IMR-90 (cell line): ENCODE measurements at regions not wholly inside any gene's neighbourhood (a gene's known extent, or its start where the extent isn't known, plus 50 kb on each side); places are given as distances from the start of the nearest gene placed in this dataset.

Experiments used
- ATAC-seq: fragments of 200-7000 bp; cut with Tn5 transposase; 2 replicates; pipeline ENCODE4 v1.9.1; 2020; ENCODE audit warnings: low read depth, mild to moderate bottlenecking, moderate library complexity
- BruUV-seq: library from RNA; stranded (reverse); fragments of 400-500 nt; replicated peaks from 2 replicates; lab custom pipeline; 2021; lab: Mats Ljungman, UMichigan
- CTCF ChIA-PET: fragments of 300-600 bp; formaldehyde crosslinking; extraction: SDS; loops from one replicate; lab custom pipeline; 2021; ENCODE audit warnings: antibody characterized with exemption; lab: Yijun Ruan, JAX
- POLR2A ChIA-PET: fragments of 300-600 bp; sonication (Branson Sonifier 250); formaldehyde crosslinking; loops from one replicate; lab custom pipeline; 2022; ENCODE audit warnings: antibody characterized with exemption; ENCODE audit not compliant: unreplicated experiment; lab: Charles Lee
- DNase-seq: peaks from one replicate; pipeline ENCODE4 v3.0.0; 2013
- H2AFZ ChIP-seq: replicated peaks from 2 replicates; pipeline ENCODE3; 2013; ENCODE audit warnings: low read length, mild to moderate bottlenecking; ENCODE audit not compliant: poor library complexity
- H2AK5ac ChIP-seq: 2 replicates; pipeline ENCODE4 v1.6.1; 2013; ENCODE audit warnings: low read depth, low read length, inconsistent platforms
- H2AK9ac ChIP-seq: replicated peaks from 2 replicates; pipeline ENCODE3; 2013; ENCODE audit warnings: mild to moderate bottlenecking, low read depth, low read length, moderate library complexity; ENCODE audit not compliant: poor library complexity
- H2BK120ac ChIP-seq: 2 replicates; pipeline ENCODE4 v1.6.1; 2013; ENCODE audit warnings: low read depth, low read length, inconsistent platforms
- H2BK15ac ChIP-seq: 3 replicates; pipeline ENCODE4 v1.6.1; 2013; ENCODE audit warnings: low read depth, low read length, inconsistent platforms
- H2BK20ac ChIP-seq: 2 replicates; pipeline ENCODE4 v1.6.1; 2013; ENCODE audit warnings: low read depth, mild to moderate bottlenecking, inconsistent platforms, low read length, moderate library complexity
- H2BK5ac ChIP-seq: 2 replicates; pipeline ENCODE4 v1.6.1; 2013; ENCODE audit warnings: mild to moderate bottlenecking, low read depth, low read length, inconsistent platforms; ENCODE audit not compliant: poor library complexity, severe bottlenecking
- H3K14ac ChIP-seq: replicated peaks from 2 replicates; pipeline ENCODE4 v1.6.1; 2013; ENCODE audit warnings: low read depth, low read length, inconsistent platforms
- H3K18ac ChIP-seq: 2 replicates; pipeline ENCODE4 v1.6.1; 2013; ENCODE audit warnings: low read depth, low read length, control low read depth
- H3K23ac ChIP-seq: 2 replicates; pipeline ENCODE4 v1.6.1; 2013; ENCODE audit warnings: low read depth, low read length, inconsistent platforms
- H3K27ac ChIP-seq: 2 replicates; pipeline ENCODE4 v1.5.1; 2013; ENCODE audit warnings: mild to moderate bottlenecking, control low read depth, low read length; ENCODE audit not compliant: insufficient read depth
- H3K27me3 ChIP-seq: 2 replicates; pipeline ENCODE4 v1.6.1; 2013; ENCODE audit warnings: low read length; ENCODE audit not compliant: control insufficient read depth, insufficient read depth
- H3K36me3 ChIP-seq: 2 replicates; pipeline ENCODE4 v1.6.1; 2013; ENCODE audit warnings: low read length, mixed read lengths; ENCODE audit not compliant: control insufficient read depth, insufficient read depth
- H3K4ac ChIP-seq: 2 replicates; pipeline ENCODE4 v1.6.1; 2013; ENCODE audit warnings: low read depth, low read length, inconsistent platforms
- H3K4me1 ChIP-seq: 2 replicates; pipeline ENCODE4 v1.6.1; 2013; ENCODE audit warnings: low read length, mixed read lengths; ENCODE audit not compliant: control insufficient read depth, insufficient read depth
- H3K4me2 ChIP-seq: 2 replicates; pipeline ENCODE4 v1.6.1; 2013; ENCODE audit warnings: low read depth, mild to moderate bottlenecking, control low read depth, low read length, moderate library complexity
- H3K4me3 ChIP-seq: 2 replicates; pipeline ENCODE4 v1.5.1; 2013; ENCODE audit warnings: low read depth, mild to moderate bottlenecking, control low read depth, low read length, moderate library complexity; ENCODE audit not compliant: insufficient read depth
- H3K56ac ChIP-seq: 2 replicates; pipeline ENCODE4 v1.6.1; 2013; ENCODE audit warnings: low read length, inconsistent platforms; ENCODE audit not compliant: insufficient read depth; ENCODE audit errors: extremely low read depth
- H3K79me1 ChIP-seq, 2 experiments: 2 replicates each; pipeline ENCODE4 v1.6.1; 2013; ENCODE audit warnings: low read length in 2 of 2, inconsistent platforms in 1 of 2, low read depth in 1 of 2
- H3K9ac ChIP-seq: 2 replicates; pipeline ENCODE4 v1.6.1; 2013; ENCODE audit warnings: low read depth, low read length, control low read depth
- H3K9me1 ChIP-seq: 2 replicates; pipeline ENCODE4 v1.6.1; 2013; ENCODE audit warnings: low read length, inconsistent platforms; ENCODE audit not compliant: insufficient read depth
- H3K9me3 ChIP-seq: 2 replicates; pipeline ENCODE4 v1.6.1; 2013; ENCODE audit warnings: low read length; ENCODE audit not compliant: control insufficient read depth, insufficient read depth
- H4K20me1 ChIP-seq: 2 replicates; pipeline ENCODE4 v1.6.1; 2013; ENCODE audit warnings: low read length, inconsistent platforms; ENCODE audit not compliant: insufficient read depth
- H4K5ac ChIP-seq: 2 replicates; pipeline ENCODE4 v1.6.1; 2013; ENCODE audit warnings: mild to moderate bottlenecking, low read depth, low read length, control low read depth
- H4K8ac ChIP-seq, 2 experiments: 2 replicates each; pipeline ENCODE4 v1.6.1; 2013; ENCODE audit warnings: low read depth in 2 of 2, low read length in 2 of 2, control low read depth in 1 of 2, inconsistent platforms in 1 of 2
- H4K91ac ChIP-seq: 2 replicates; pipeline ENCODE4 v1.6.1; 2013; ENCODE audit warnings: low read depth, low read length, inconsistent platforms; ENCODE audit not compliant: insufficient read depth
- BHLHE40 ChIP-seq: fragments of 150-350 bp; IDR thresholded peaks from 2 replicates; pipeline ENCODE4 v1.6.1; 2016; ENCODE audit warnings: mild to moderate bottlenecking, low read depth, low read length
- CEBPB ChIP-seq: IDR thresholded peaks from 2 replicates; pipeline ENCODE4 v1.6.1; 2012; ENCODE audit warnings: low read depth, low read length, improper control_type of control experiment
- ELK1 ChIP-seq: fragments of 150-350 bp; IDR thresholded peaks from 2 replicates; pipeline ENCODE4 v1.6.1; 2016; ENCODE audit warnings: low read depth, mild to moderate bottlenecking, low read length, moderate library complexity, borderline replicate concordance
- FOS ChIP-seq: fragments of 150-350 bp; IDR thresholded peaks from 2 replicates; pipeline ENCODE4 v1.6.1; 2016; ENCODE audit warnings: low read depth, low read length
- MAFK ChIP-seq: IDR thresholded peaks from 2 replicates; pipeline ENCODE4 v1.6.1; 2012; ENCODE audit warnings: low read depth, low read length, improper control_type of control experiment
- MAZ ChIP-seq: IDR thresholded peaks from 2 replicates; pipeline ENCODE4 v1.6.1; 2012; ENCODE audit warnings: low read depth, mild to moderate bottlenecking, low read length, improper control_type of control experiment, moderate library complexity, borderline replicate concordance
- MXI1 ChIP-seq: IDR thresholded peaks from 2 replicates; pipeline ENCODE4 v1.6.1; 2012; ENCODE audit warnings: low read depth, mild to moderate bottlenecking, low read length, moderate library complexity, borderline replicate concordance
- NFE2L2 ChIP-seq: fragments of 150-350 bp; IDR thresholded peaks from 2 replicates; pipeline ENCODE4 v1.6.1; 2016; ENCODE audit warnings: low read depth, mild to moderate bottlenecking, low read length
- RAD21 ChIP-seq: IDR thresholded peaks from 2 replicates; pipeline ENCODE4 v1.6.1; 2012; ENCODE audit warnings: low read length, improper control_type of control experiment
- RCOR1 ChIP-seq: IDR thresholded peaks from 2 replicates; pipeline ENCODE4 v1.6.1; 2012; ENCODE audit warnings: mild to moderate bottlenecking, low read length, improper control_type of control experiment; ENCODE audit not compliant: insufficient replicate concordance
- SMC3 ChIP-seq: fragments of 150-350 bp; IDR thresholded peaks from 2 replicates; pipeline ENCODE4 v1.6.1; 2016; ENCODE audit warnings: low read depth, mild to moderate bottlenecking, antibody characterized with exemption, low read length, moderate library complexity
- WGBS, 2 experiments: methylation state at CpG; one replicate each; pipeline versions ENCODE4 v1.1.5 to v1.1.7; 2013; ENCODE audit warnings: missing lambda C conversion rate in 2 of 2; ENCODE audit not compliant: insufficient read length in 1 of 2; ENCODE audit errors: extremely low coverage in 2 of 2; 5-methylcytosine and 5-hydroxymethylcytosine counted together
- dilution Hi-C: fragments of 300-500 bp; cut with HindIII; formaldehyde crosslinking; loops from one replicate; pipeline ENCODE4 v1.14.3; 2018; ENCODE audit warnings: low sequenced_read_pairs; ENCODE audit not compliant: unreplicated experiment
- in situ Hi-C: fragments of 300-500 bp; cut with MboI; formaldehyde crosslinking; loops from 3 replicates; pipeline ENCODE4 v1.14.3; 2019; ENCODE audit warnings: low sequenced_read_pairs, inconsistent platforms, mixed read lengths
- intact Hi-C: fragments of 100-400 bp; cut with micrococcal nuclease; formaldehyde crosslinking; loops from 2 replicates; pipeline ENCODE4 v1.10.0; 2022
- TF ChIP-seq, protein P1 (sequence below): fragments of 150-350 bp; IDR thresholded peaks from 2 replicates; pipeline ENCODE4 v1.6.1; 2017; ENCODE audit warnings: mild to moderate bottlenecking, antibody characterized with exemption, low read length, low read depth

DNA sequence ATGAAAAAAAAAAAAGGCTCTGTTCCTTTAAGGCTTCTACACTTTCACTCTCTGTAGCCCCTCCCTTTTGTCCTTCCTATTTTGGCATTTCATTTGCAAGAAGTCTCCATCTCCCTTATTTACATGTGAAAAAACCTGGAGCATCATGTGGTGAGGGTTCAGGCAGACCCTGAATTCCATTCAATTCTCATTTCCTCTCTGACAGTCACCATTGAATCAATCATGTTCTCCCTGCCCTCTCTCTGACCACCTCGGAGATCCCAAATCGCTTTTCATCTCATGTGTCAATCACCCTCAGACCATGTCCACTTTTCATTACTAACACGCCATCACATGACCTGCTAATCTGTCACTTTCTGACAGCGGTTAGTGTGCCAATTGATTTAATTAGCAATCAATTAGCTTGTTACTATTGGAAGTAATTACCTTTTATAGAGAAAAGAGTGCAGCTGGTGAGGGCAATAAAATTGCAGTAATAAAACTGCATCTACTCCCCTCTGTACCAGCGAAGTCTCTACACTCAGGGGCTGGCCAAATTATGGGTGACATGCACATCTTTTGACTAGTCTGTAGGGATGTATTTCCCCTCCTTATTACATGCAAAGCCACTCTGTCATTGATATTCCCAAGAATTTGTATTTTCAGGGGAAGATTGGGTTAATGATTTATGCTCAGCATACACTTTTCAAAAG lies 317.4 kb downstream of the EN1 start:
- Histone ChIP-seq H2AK9ac (no peak overlapping the region), H3K4me1 (no peaks in the 10 kb centered on the region), H3K4ac (no peak overlapping the region), H3K9me3 (no peaks in the 10 kb centered on the region), H3K27ac (no peak overlapping the region), H2AFZ (no peak overlapping the region), H3K36me3 (no peaks in the 10 kb centered on the region), H4K91ac (no peak overlapping the region), H2BK5ac (no peak overlapping the region), H3K9ac (no peak overlapping the region), H2BK15ac (no peak overlapping the region), H3K18ac (no peak overlapping the region), H4K8ac (no peak overlapping the region), H4K5ac (no peak overlapping the region), H3K4me3 (no peak overlapping the region), H3K23ac (no peak overlapping the region), H3K9me1 (no peaks in the 10 kb centered on the region), H3K79me1 (no peaks in the 10 kb centered on the region), H3K56ac (no peak overlapping the region), H2BK120ac (no peak overlapping the region), H2AK5ac (no peak overlapping the region), H3K4me2 (no peak overlapping the region), H4K20me1 (no peaks in the 10 kb centered on the region), H3K27me3 (no peaks in the 10 kb centered on the region), H3K14ac (no peak overlapping the region), H2BK20ac (no peak overlapping the region)
- POLR2A ChIA-PET = no interaction called here
- TF ChIP-seq RAD21 (no peak), CEBPB (no peak), FOS (no peak), SMC3 (no peak), NFE2L2 (no peak), MAZ (no peak), MAFK (no peak), BHLHE40 (no peak), RCOR1 (no peak), ELK1 (no peak), MXI1 (no peak)
- TF ChIP-seq, protein P1, sequence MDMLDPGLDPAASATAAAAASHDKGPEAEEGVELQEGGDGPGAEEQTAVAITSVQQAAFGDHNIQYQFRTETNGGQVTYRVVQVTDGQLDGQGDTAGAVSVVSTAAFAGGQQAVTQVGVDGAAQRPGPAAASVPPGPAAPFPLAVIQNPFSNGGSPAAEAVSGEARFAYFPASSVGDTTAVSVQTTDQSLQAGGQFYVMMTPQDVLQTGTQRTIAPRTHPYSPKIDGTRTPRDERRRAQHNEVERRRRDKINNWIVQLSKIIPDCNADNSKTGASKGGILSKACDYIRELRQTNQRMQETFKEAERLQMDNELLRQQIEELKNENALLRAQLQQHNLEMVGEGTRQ = no peak
- no TSS peak for BruUV-seq
- ATAC-seq (no peak), DNase-seq (no peak)
- in situ Hi-C loops = no loop called here
- dilution Hi-C loops = no loop called here
- CTCF ChIA-PET = no interaction called here
- no CpG with 5 or more reads among the region's 5 CpGs for WGBS, 2 experiments
- intact Hi-C loops = no loop called here
